ENCODE measurements at regions not wholly inside any gene's neighbourhood (a gene's known extent, or its start where the extent isn't known, plus 50 kb on each side); places are given as distances from the start of the nearest gene placed in this dataset.
A peak's percentile ranks its signal among the peaks of the same experiment; 100 is the strongest.
"Not testable (repeated sequence)": the region's sequence is repeated elsewhere in the genome, so short reads cannot be mapped to it uniquely, and the experiment has no call there.

- no peak for ATAC-seq
- intact Hi-C loops (cut with DNase I): no loop called here
- DNase-seq: no peak
Observed at GRCh38 chr14:65832431-65833266, 420.1 kb downstream of the FUT8 start.

- DNase-seq (no peak), ATAC-seq (no peak)
- intact Hi-C loops (cut with DNase I): no loop called here
Observed at GRCh38 chr14:65833267-65833880, 420.8 kb downstream of the FUT8 start.

GRCh38 chr14:65834051-65834450 is 421.5 kb downstream of the FUT8 start:
- ATAC-seq (no peak), DNase-seq (no peak)
- intact Hi-C loops (cut with DNase I): no loop called here

GRCh38 chr14:65834812-65835211 is 422.3 kb downstream of the FUT8 start:
- intact Hi-C loops (cut with DNase I): no loop called here
- no peak for ATAC-seq
- DNase-seq: no peak

- no peak for DNase-seq
- intact Hi-C loops (cut with DNase I): no loop called here
- no peak for ATAC-seq
Observed at GRCh38 chr14:65835501-65835900, 423.0 kb downstream of the FUT8 start.

- DNase-seq (no peak), ATAC-seq (no peak)
- intact Hi-C loops (cut with DNase I): no loop called here
Observed at GRCh38 chr14:65838565-65838964, 426.0 kb downstream of the FUT8 start.

- intact Hi-C loops (cut with DNase I): no loop called here
- ATAC-seq (peak; percentile 59 to 75), DNase-seq (no peak)
Observed at GRCh38 chr14:65840118-65840751, 427.7 kb downstream of the FUT8 start.

GRCh38 chr14:65840786-65841185 is 428.3 kb downstream of the FUT8 start:
- ATAC-seq: peak in 1 of 2 donors; percentile 48
- intact Hi-C loops (cut with DNase I): no loop called here
- DNase-seq: no peak

GRCh38 chr14:65846196-65846868 is 433.8 kb downstream of the FUT8 start:
- ATAC-seq (no peak), DNase-seq (no peak)
- intact Hi-C loops (cut with DNase I): no loop called here

- ATAC-seq (peak in 1 of 2 donors; percentile 73), DNase-seq (no peak)
- intact Hi-C loops (cut with DNase I): no loop called here
Observed at GRCh38 chr14:65847075-65847847, 434.7 kb downstream of the FUT8 start.

- DNase-seq; intact Hi-C loops (cut with DNase I); ATAC-seq: not testable (repeated sequence)
Observed at GRCh38 chr14:65847931-65848330, 435.4 kb downstream of the FUT8 start.

- ATAC-seq: no peak
- DNase-seq: no peak
- intact Hi-C loops (cut with DNase I): no loop called here
Observed at GRCh38 chr14:65849091-65849490, 436.6 kb downstream of the FUT8 start.

GRCh38 chr14:65849558-65849957 is 437.0 kb downstream of the FUT8 start:
- ATAC-seq: no peak
- intact Hi-C loops (cut with DNase I): no loop called here
- no peak for DNase-seq

GRCh38 chr14:65850429-65851135 is 438.1 kb downstream of the FUT8 start:
- no peak for DNase-seq

GRCh38 chr14:65852689-65853088 is 440.2 kb downstream of the FUT8 start:
- ATAC-seq (no peak), DNase-seq (no peak)
- intact Hi-C loops (cut with DNase I): no loop called here

More at GRCh38 chr14:65850429-65851135, 438.1 kb downstream of the FUT8 start:
- intact Hi-C loops (cut with DNase I): no loop called here
- ATAC-seq: no peak

GRCh38 chr14:65853407-65853955 is 441.0 kb downstream of the FUT8 start:
- no peak for DNase-seq
- intact Hi-C loops (cut with DNase I): no loop called here
- ATAC-seq: no peak

- intact Hi-C loops (cut with DNase I): no loop called here
- ATAC-seq (no peak), DNase-seq (no peak)
Observed at GRCh38 chr14:65854215-65854614, 441.7 kb downstream of the FUT8 start.

- ATAC-seq: no peak
Observed at GRCh38 chr14:65860956-65861611, 448.6 kb downstream of the FUT8 start.

More at GRCh38 chr14:65860956-65861611, 448.6 kb downstream of the FUT8 start:
- DNase-seq: no peak
- intact Hi-C loops (cut with DNase I): no loop called here

Measured in left cardiac atrium (tissue), 4 donors.